Retinal pigment epithelial cell (primary cell): ENCODE measurements at regions not wholly inside any gene's neighbourhood (a gene's known extent, or its start where the extent isn't known, plus 50 kb on each side); places are given as distances from the start of the nearest gene placed in this dataset.

Experiments
- DNase-seq: peaks from one replicate; pipeline ENCODE4 v3.0.0-alpha.2; 2010; ENCODE audit warnings: low read depth
- H3K4me3 ChIP-seq: 2 replicates; pipeline ENCODE4 v1.5.1; 2011; ENCODE audit warnings: mild to moderate bottlenecking, low read length, control low read depth, moderate library complexity
- CTCF ChIP-seq: conservative IDR thresholded peaks from 2 replicates; pipeline ENCODE4 v1.5.1; 2011; ENCODE audit warnings: low read depth, low read length, control low read depth, inconsistent platforms

DNA sequence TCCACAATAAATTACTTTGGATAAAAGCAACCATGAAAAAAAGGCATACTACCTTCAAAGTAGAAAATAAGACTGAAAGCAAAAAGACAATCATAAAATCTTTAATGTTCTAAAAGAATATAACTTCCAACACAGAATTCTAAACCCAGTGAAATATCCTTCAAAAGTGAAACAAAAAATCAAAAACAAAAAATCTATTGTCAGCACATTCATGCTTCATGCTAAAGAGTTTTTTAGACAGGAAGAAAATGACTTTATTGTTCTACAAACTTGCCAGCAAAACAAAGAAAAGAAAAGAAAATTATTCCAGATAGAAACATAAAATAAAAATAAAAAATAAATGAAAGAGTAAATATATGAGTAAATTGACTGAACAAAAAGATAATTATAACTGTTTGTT lies 134.9 kb downstream of the EFHB start:
- no peak overlapping the region for H3K4me3 ChIP-seq
- TF ChIP-seq CTCF = no peak
- DNase-seq = no peak

DNA sequence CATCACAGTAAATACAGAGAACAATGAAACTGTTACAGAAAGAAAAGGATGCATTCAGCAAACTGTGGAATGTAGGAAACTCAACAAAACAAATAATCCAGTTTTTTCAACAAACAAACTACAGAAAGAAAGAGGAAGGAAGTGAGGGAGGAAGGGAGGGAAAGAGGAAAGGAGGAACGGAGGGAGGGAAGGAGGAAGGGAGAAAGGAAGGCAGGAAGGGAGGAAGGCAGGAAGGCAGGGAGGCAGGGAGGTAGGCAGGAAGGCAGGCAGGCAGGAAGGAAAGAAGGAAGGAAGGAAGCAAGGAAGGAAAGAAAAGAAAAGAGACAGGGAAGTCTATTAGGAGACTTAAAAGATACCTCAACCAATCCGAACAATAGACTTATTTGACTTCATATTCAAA lies 135.7 kb downstream of the EFHB start:
- no peak overlapping the region for H3K4me3 ChIP-seq
- no peak for DNase-seq
- no peak for TF ChIP-seq CTCF

- DNase-seq = no peak
- no peak overlapping the region for H3K4me3 ChIP-seq
- TF ChIP-seq CTCF = no peak
Measured at GRCh38 chr3:19792388-19792787, 141.6 kb downstream of the EFHB start.

DNA sequence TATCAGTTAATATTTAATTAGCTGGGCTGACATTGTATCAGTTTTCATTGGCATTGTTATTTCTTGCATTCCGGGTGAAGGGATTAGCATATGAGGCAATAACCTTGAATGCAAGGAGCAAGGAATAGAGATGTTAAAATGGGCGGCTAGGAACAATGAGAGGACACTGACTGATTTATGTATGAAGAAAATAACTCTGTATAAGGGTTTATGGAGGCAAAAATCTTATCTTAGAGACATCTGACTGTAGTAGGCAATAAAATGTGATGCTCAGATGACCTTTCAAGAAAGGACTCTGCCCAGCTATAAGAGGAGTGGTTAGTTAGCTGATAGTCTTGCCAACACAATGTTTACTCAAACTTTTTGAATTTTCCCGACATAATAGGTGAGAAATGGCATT lies 158.3 kb downstream of the EFHB start:
- TF ChIP-seq CTCF = no peak
- no peak for DNase-seq

GRCh38 chr3:19769694-19770093 lies 164.3 kb downstream of the EFHB start:
- TF ChIP-seq CTCF = no peak
- DNase-seq = no peak
- H3K4me3 ChIP-seq = no peak overlapping the region

More for the DNA sequence above, 158.3 kb downstream of the EFHB start:
- H3K4me3 ChIP-seq = no peak overlapping the region

DNA sequence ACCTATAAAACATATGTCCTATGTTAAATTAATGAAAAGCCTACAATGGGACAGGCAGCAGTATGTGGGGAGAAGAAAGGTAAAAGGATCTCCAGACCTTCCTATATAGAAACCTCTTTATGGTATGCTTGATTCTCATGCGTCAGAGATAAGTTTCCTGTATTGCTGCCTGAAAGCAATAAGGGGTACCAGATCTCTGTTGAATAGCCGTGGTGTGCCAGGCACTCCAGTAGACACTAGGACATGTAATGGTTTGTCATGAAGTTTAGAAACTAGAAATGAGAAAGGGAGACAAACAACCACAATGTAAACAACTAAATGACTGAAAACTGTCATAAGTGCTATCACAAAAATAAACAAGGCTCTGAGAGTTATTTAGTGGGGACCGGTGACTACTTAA lies 168.1 kb downstream of the EFHB start:
- TF ChIP-seq CTCF = no peak
- H3K4me3 ChIP-seq = no peak overlapping the region
- DNase-seq = no peak

DNA sequence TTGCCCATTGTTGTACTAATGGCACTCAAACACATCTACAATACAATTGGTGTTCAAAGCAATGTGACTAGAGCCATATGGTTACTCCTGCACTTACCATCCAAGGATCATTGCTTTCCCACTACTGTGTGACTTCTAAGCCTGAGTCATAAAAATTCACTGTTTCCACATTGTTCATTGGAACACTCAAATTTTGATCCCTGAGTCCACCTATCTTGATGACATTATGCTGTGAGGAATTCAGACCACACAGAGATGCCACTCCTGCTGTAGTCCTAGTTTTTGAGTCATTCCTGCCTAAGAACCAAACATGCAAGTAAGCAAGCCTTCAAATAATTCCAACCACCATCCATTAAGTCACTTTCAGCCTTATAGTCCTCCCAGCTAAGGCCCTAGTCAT lies 176.2 kb downstream of the EFHB start:
- H3K4me3 ChIP-seq = no peak overlapping the region
- peak; percentile 7 for DNase-seq
- TF ChIP-seq CTCF = no peak
